ENCODE measurements at regions not wholly inside any gene's neighbourhood (a gene's known extent, or its start where the extent isn't known, plus 50 kb on each side); places are given as distances from the start of the nearest gene placed in this dataset.

DNA sequence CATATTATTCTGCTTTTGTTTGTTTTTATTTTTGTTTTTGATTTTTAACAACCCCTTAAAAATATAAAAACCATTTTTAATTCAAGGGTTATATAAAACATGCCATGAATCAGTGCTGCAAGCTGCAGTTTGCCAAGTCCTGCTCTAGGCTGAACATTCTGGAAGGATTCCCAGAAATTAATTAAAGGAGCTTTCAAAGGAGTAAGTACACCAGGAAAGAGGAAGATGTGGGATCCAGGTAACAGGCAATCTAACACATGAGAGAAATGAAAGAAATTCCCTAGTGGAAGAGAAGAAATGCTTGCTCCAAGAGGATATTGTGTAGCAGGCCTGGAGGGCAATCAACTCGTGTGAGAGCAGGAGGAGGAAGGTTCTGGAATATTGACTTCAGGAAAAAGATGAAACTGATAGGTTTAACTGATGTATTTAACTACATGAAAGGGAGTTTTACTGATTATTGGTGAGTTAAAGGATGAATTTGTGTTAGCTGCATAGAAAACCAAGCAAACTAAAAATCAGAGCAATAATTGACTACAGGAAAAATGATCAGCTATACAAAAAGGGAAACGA is 146.0 kb upstream of the PHACTR1 start:
- H3F3A ChIP-seq (ENCODE audit: insufficient read depth, low read length, poor library complexity, severe bottlenecking) = no peaks in the 10 kb centered on the region
- no peaks in the 10 kb centered on the region for H3K79me2 ChIP-seq (replicated peaks; ENCODE audit: insufficient read depth, low read length)
- no peaks in the 10 kb centered on the region for H3K9me3 ChIP-seq (ENCODE audit: low read length)

DNA sequence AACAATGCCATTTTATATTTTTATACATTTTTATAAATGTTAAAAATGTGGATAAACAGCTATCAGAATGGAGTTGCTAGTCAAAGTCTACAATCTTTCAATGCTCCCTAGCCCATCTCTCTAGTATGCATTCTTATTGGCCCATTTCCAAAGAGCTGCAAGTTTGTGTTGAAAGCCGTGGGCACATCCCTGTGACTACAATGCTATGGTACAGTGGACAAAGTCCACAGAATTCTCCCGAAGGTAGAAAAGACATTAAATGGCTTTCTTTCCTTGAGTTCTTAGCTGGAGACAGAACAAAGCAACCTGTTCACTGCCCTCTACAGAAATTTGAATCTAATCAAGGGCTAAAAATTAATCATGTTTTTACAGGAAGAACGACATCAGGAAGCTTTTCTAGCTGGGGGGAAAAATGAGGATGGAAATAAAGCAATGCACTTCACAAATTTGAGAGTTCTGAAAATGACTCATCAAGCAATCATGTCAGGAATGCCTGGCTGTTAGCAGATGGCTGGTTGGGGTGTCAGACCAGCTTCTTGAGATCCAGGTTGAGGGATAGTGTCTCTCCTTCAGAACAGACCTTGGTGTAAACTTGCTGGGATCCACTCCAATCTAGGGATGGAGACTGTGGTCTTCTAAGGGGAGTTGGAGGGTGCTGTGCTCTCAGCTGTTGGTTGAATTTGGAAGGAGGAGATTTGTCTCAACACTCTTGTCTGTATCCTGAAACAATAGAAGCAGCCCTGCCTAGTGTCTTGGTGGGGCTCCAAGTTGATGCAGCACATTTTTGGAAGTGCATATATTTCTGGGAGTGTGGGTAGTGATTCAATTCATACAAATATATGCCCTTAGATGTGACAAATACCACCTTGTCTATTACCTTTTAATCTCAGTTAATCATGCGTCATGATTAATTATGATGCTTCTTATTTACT is 143.4 kb upstream of the PHACTR1 start:
- Histone ChIP-seq H3K9ac (ENCODE audit: low read length) (no peak overlapping the region), H3K27ac (ENCODE audit: low read length) (no peak overlapping the region), H3K79me2 (replicated peaks; ENCODE audit: insufficient read depth, low read length) (no peaks in the 10 kb centered on the region), H3F3A (ENCODE audit: insufficient read depth, low read length, poor library complexity, severe bottlenecking) (no peaks in the 10 kb centered on the region), H3K9me2 (ENCODE audit: insufficient read depth, low read length) (no peaks in the 10 kb centered on the region), H3K4me3 (ENCODE audit: low read length) (no peak overlapping the region), H3K9me3 (ENCODE audit: low read length) (no peaks in the 10 kb centered on the region), H2AFZ (ENCODE audit: low read depth, low read length) (no peak overlapping the region), H3K36me3 (ENCODE audit: insufficient read depth, low read length) (no peaks in the 10 kb centered on the region), H3K27me3 (ENCODE audit: insufficient read depth, low read depth, low read length) (no peaks in the 10 kb centered on the region), H4K20me1 (ENCODE audit: insufficient read depth) (no peaks in the 10 kb centered on the region), H3K4me2 (ENCODE audit: low read length) (no peak overlapping the region)
- TF ChIP-seq RAD21 (conservative IDR thresholded peaks at IDR 0.05) (no peak), POLR2AphosphoS5 (IDR thresholded peaks at IDR 0.05) (no peak), MXI1 (conservative IDR thresholded peaks at IDR 0.05; ENCODE audit: poor library complexity, severe bottlenecking) (no peak), SMC3 (conservative IDR thresholded peaks at IDR 0.05; ENCODE audit: poor library complexity) (no peak), EP300 (conservative IDR thresholded peaks at IDR 0.05; ENCODE audit: poor library complexity, severe bottlenecking) (no peak), EZH2 (IDR thresholded peaks at IDR 0.05; ENCODE audit: borderline replicate concordance, insufficient read depth, low read length, poor library complexity, severe bottlenecking) (no peak), TAF1 (IDR thresholded peaks at IDR 0.05; ENCODE audit: low read depth) (no peak)
- TF ChIP-seq, protein P1, sequence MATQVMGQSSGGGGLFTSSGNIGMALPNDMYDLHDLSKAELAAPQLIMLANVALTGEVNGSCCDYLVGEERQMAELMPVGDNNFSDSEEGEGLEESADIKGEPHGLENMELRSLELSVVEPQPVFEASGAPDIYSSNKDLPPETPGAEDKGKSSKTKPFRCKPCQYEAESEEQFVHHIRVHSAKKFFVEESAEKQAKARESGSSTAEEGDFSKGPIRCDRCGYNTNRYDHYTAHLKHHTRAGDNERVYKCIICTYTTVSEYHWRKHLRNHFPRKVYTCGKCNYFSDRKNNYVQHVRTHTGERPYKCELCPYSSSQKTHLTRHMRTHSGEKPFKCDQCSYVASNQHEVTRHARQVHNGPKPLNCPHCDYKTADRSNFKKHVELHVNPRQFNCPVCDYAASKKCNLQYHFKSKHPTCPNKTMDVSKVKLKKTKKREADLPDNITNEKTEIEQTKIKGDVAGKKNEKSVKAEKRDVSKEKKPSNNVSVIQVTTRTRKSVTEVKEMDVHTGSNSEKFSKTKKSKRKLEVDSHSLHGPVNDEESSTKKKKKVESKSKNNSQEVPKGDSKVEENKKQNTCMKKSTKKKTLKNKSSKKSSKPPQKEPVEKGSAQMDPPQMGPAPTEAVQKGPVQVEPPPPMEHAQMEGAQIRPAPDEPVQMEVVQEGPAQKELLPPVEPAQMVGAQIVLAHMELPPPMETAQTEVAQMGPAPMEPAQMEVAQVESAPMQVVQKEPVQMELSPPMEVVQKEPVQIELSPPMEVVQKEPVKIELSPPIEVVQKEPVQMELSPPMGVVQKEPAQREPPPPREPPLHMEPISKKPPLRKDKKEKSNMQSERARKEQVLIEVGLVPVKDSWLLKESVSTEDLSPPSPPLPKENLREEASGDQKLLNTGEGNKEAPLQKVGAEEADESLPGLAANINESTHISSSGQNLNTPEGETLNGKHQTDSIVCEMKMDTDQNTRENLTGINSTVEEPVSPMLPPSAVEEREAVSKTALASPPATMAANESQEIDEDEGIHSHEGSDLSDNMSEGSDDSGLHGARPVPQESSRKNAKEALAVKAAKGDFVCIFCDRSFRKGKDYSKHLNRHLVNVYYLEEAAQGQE (IDR thresholded peaks at IDR 0.05; ENCODE audit: borderline replicate concordance) = no peak
- TF ChIP-seq, protein P2, sequence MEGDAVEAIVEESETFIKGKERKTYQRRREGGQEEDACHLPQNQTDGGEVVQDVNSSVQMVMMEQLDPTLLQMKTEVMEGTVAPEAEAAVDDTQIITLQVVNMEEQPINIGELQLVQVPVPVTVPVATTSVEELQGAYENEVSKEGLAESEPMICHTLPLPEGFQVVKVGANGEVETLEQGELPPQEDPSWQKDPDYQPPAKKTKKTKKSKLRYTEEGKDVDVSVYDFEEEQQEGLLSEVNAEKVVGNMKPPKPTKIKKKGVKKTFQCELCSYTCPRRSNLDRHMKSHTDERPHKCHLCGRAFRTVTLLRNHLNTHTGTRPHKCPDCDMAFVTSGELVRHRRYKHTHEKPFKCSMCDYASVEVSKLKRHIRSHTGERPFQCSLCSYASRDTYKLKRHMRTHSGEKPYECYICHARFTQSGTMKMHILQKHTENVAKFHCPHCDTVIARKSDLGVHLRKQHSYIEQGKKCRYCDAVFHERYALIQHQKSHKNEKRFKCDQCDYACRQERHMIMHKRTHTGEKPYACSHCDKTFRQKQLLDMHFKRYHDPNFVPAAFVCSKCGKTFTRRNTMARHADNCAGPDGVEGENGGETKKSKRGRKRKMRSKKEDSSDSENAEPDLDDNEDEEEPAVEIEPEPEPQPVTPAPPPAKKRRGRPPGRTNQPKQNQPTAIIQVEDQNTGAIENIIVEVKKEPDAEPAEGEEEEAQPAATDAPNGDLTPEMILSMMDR (IDR thresholded peaks at IDR 0.05; ENCODE audit: poor library complexity, severe bottlenecking) = no peak

More for the DNA sequence above, 146.0 kb upstream of the PHACTR1 start:
- H3K27me3 ChIP-seq (ENCODE audit: insufficient read depth, low read depth, low read length) = no peaks in the 10 kb centered on the region
- no peak overlapping the region for H2AFZ ChIP-seq (ENCODE audit: low read depth, low read length)
- no peaks in the 10 kb centered on the region for H3K9me2 ChIP-seq (ENCODE audit: insufficient read depth, low read length)
- no peaks in the 10 kb centered on the region for H4K20me1 ChIP-seq (ENCODE audit: insufficient read depth)
- no peak overlapping the region for H3K4me2 ChIP-seq (ENCODE audit: low read length)
- no peaks in the 10 kb centered on the region for H3K36me3 ChIP-seq (ENCODE audit: insufficient read depth, low read length)
- no peak overlapping the region for H3K9ac ChIP-seq (ENCODE audit: low read length)
- H3K4me3 ChIP-seq (ENCODE audit: low read length) = no peak overlapping the region
- H3K27ac ChIP-seq (ENCODE audit: low read length) = no peak overlapping the region
- TF ChIP-seq SMC3 (conservative IDR thresholded peaks at IDR 0.05; ENCODE audit: poor library complexity) (no peak), EZH2 (IDR thresholded peaks at IDR 0.05; ENCODE audit: borderline replicate concordance, insufficient read depth, low read length, poor library complexity, severe bottlenecking) (no peak), MXI1 (conservative IDR thresholded peaks at IDR 0.05; ENCODE audit: poor library complexity, severe bottlenecking) (no peak)
